Spleen (tissue), 11 donors: ENCODE measurements at regions not wholly inside any gene's neighbourhood (a gene's known extent, or its start where the extent isn't known, plus 50 kb on each side); places are given as distances from the start of the nearest gene placed in this dataset.

Experiments
- DNase-seq: peaks from one replicate; pipeline ENCODE4 v3.0.0-alpha.2; 2020
- H3K27ac ChIP-seq, 8 donors: fragments of 200-600 bp; sonication (generic) in 7 of 8; 1 replicate in 4 of 8; 2 replicates in 4 of 8; pipeline versions ENCODE4 v1.5.0 to v1.8.0; 2016 to 2021; ENCODE audit warnings: inconsistent platforms in 4 of 8, mild to moderate bottlenecking in 4 of 8, moderate library complexity in 1 of 8
- H3K27me3 ChIP-seq, 7 donors: fragments of 200-600 bp; sonication (generic) in 6 of 7; replicated peaks in 1 of 7; 1 replicate in 4 of 7; 2 replicates in 3 of 7; pipeline versions ENCODE4 v1.5.0 to v1.8.0; 2016 to 2021; ENCODE audit warnings: inconsistent platforms in 3 of 7, mild to moderate bottlenecking in 1 of 7
- H3K36me3 ChIP-seq, 6 donors: fragments of 200-600 bp; sonication (generic) in 5 of 6; 1 replicate in 4 of 6; 2 replicates in 2 of 6; pipeline versions ENCODE4 v1.5.0 to v1.8.0; 2016 to 2021; ENCODE audit warnings: inconsistent platforms in 2 of 6
- H3K4me1 ChIP-seq, 6 donors: fragments of 200-600 bp; sonication (generic) in 5 of 6; 1 replicate in 3 of 6; 2 replicates in 3 of 6; pipeline versions ENCODE4 v1.5.0 to v1.8.0; 2016 to 2021; ENCODE audit warnings: inconsistent platforms in 3 of 6
- H3K4me3 ChIP-seq, 8 donors: fragments of 200-600 bp; sonication (generic) in 7 of 8; 1 replicate in 4 of 8; 2 replicates in 4 of 8; pipeline versions ENCODE4 v1.5.0 to v1.8.0; 2016 to 2021; ENCODE audit warnings: inconsistent platforms in 4 of 8, mild to moderate bottlenecking in 4 of 8, moderate library complexity in 2 of 8
- H3K9me3 ChIP-seq, 8 donors: fragments of 200-600 bp; sonication (generic) in 7 of 8; 1 replicate in 4 of 8; 2 replicates in 4 of 8; pipeline versions ENCODE4 v1.5.0 to v1.8.0; 2016 to 2021; ENCODE audit warnings: inconsistent platforms in 4 of 8
- CTCF ChIP-seq, 11 experiments: fragments of 200-600 bp in 7 of 11; fragments of 450-650 bp in 4 of 11; sonication (generic) in 4 of 11; IDR thresholded peaks in 8 of 11; conservative IDR thresholded peaks in 3 of 11; 1 replicate in 7 of 11; 2 replicates in 4 of 11; pipeline versions ENCODE4 v1.4.0 to v1.8.0; 2016 to 2021; ENCODE audit warnings: antibody characterized with exemption in 11 of 11, inconsistent platforms in 4 of 11, mild to moderate bottlenecking in 1 of 11
- POLR2A ChIP-seq, 3 donors: fragments of 450-650 bp; IDR thresholded peaks; one replicate each; pipeline ENCODE4 v1.5.1; 2017; ENCODE audit warnings: antibody characterized with exemption in 3 of 3, mild to moderate bottlenecking in 1 of 3
- POLR2AphosphoS5 ChIP-seq, 3 donors: sonication (generic); formaldehyde crosslinking; IDR thresholded peaks; one replicate each; pipeline ENCODE4 v1.5.1; 2017; ENCODE audit warnings: antibody characterized with exemption in 3 of 3
- WGBS, 5 donors: extraction: QIAGEN DNeasy Blood & Tissue Kit in 3 of 5; methylation state at CpG; one replicate each; pipeline versions ENCODE4 v1.1.5 to v1.1.7; 2013 to 2018; 5-methylcytosine and 5-hydroxymethylcytosine counted together
- intact Hi-C: fragments of 100-400 bp; cut with DNase I; formaldehyde crosslinking; loops from one replicate; pipeline ENCODE4 v1.15.0; 2023; ENCODE audit warnings: low total_unique reads
- donor health status: healthy with polysubstance abuse.
- donor health status: DM: no; HTN: no; CAD: no; lungs with moderate emphysema.
- donor health status: DM: no; HTN: no; CAD: no.
- donor health status: Bipolar disorder and iron deficiency.
- donor health status: healthy.
- donor health status: DM: no; HTN: no; CAD: no.
- donor health status: DM: yes; HTN: yes; CAD: no.

GRCh38 chr14:48129472-48129871, 454.1 kb upstream of the MDGA2 start:
- no peak overlapping the region for H3K27ac ChIP-seq
- no peaks in the 10 kb centered on the region for H3K36me3 ChIP-seq
- H3K4me1 ChIP-seq, result no peaks in the 10 kb centered on the region
- intact Hi-C loops, result no loop called here
- H3K9me3 ChIP-seq, result peaks cover 0 to 4% (median 0%) of the 10 kb centered on the region in 8 donors
- H3K27me3 ChIP-seq, result no peaks in the 10 kb centered on the region
- no peak overlapping the region for H3K4me3 ChIP-seq
- DNase-seq, result no peak
- no peak for TF ChIP-seq POLR2AphosphoS5 (IDR thresholded peaks at IDR 0.05)
- TF ChIP-seq CTCF (IDR thresholded peaks at IDR 0.05 in 8 of 11, conservative IDR thresholded peaks at IDR 0.05 in 3 of 11), result no peak
- no peak for TF ChIP-seq POLR2A (IDR thresholded peaks at IDR 0.05)

GRCh38 chr14:48127674-48128073, 452.3 kb upstream of the MDGA2 start:
- intact Hi-C loops, result no loop called here
- H3K9me3 ChIP-seq, result no peaks in the 10 kb centered on the region
- 70 to 79% (median 73%) methylated on average over 5 of the region's 5 CpGs for WGBS, 5 donors

GRCh38 chr14:48125654-48126053, 450.2 kb upstream of the MDGA2 start:
- Histone ChIP-seq H3K27me3 (no peaks in the 10 kb centered on the region), H3K9me3 (no peaks in the 10 kb centered on the region), H3K36me3 (no peaks in the 10 kb centered on the region), H3K4me3 (no peak overlapping the region), H3K27ac (no peak overlapping the region), H3K4me1 (no peaks in the 10 kb centered on the region)
- DNase-seq, result no peak
- WGBS, 5 donors, result 38 to 63% (median 52%) methylated on average over 4 of the region's 4 CpGs
- intact Hi-C loops, result no loop called here
- TF ChIP-seq POLR2AphosphoS5 (IDR thresholded peaks at IDR 0.05) (no peak), CTCF (IDR thresholded peaks at IDR 0.05 in 8 of 11, conservative IDR thresholded peaks at IDR 0.05 in 3 of 11) (no peak), POLR2A (IDR thresholded peaks at IDR 0.05) (no peak)

More at GRCh38 chr14:48127674-48128073, 452.3 kb upstream of the MDGA2 start:
- Histone ChIP-seq H3K27ac (no peak overlapping the region), H3K27me3 (no peaks in the 10 kb centered on the region), H3K4me1 (no peaks in the 10 kb centered on the region), H3K36me3 (no peaks in the 10 kb centered on the region), H3K4me3 (no peak overlapping the region)
- DNase-seq, result no peak
- no peak for TF ChIP-seq CTCF (IDR thresholded peaks at IDR 0.05 in 8 of 11, conservative IDR thresholded peaks at IDR 0.05 in 3 of 11)
- TF ChIP-seq POLR2A (IDR thresholded peaks at IDR 0.05), result no peak

- 76 to 86% (median 82%) methylated on average over 6 of the region's 6 CpGs for WGBS, 5 donors
- Histone ChIP-seq H3K4me3 (no peak overlapping the region), H3K27me3 (no peaks in the 10 kb centered on the region), H3K36me3 (no peaks in the 10 kb centered on the region), H3K27ac (no peak overlapping the region), H3K4me1 (no peaks in the 10 kb centered on the region), H3K9me3 (no peaks in the 10 kb centered on the region)
- DNase-seq, result no peak
- intact Hi-C loops, result no loop called here
- TF ChIP-seq POLR2A (IDR thresholded peaks at IDR 0.05) (no peak), POLR2AphosphoS5 (IDR thresholded peaks at IDR 0.05) (no peak), CTCF (IDR thresholded peaks at IDR 0.05 in 8 of 11, conservative IDR thresholded peaks at IDR 0.05 in 3 of 11) (no peak)
Measured at GRCh38 chr14:48113713-48114112, 438.3 kb upstream of the MDGA2 start.
